Fibroblast of lung (primary cell): ENCODE measurements at regions not wholly inside any gene's neighbourhood (a gene's known extent, or its start where the extent isn't known, plus 50 kb on each side); places are given as distances from the start of the nearest gene placed in this dataset.

ENCODE experiments used
- DNase-seq, 2 donors: peaks; one replicate each; pipeline versions ENCODE4 v3.0.0 to v3.0.0-alpha.2; 2010; ENCODE audit warnings: low read depth in 2 of 2
- H2AFZ ChIP-seq: 2 replicates; pipeline ENCODE4 v1.5.1; 2012; ENCODE audit warnings: low read length, control low read depth, inconsistent platforms
- H3K27ac ChIP-seq: 2 replicates; pipeline ENCODE4 v1.5.1; 2011; ENCODE audit warnings: low read length, control low read depth; ENCODE audit not compliant: insufficient read depth
- H3K27me3 ChIP-seq: 2 replicates; pipeline ENCODE4 v1.5.1; 2011; ENCODE audit warnings: mild to moderate bottlenecking, low read length; ENCODE audit not compliant: control insufficient read depth, insufficient read depth
- H3K36me3 ChIP-seq: 2 replicates; pipeline ENCODE4 v1.5.1; 2011; ENCODE audit warnings: low read length; ENCODE audit not compliant: control insufficient read depth, insufficient read depth
- H3K4me1 ChIP-seq: 2 replicates; pipeline ENCODE4 v1.5.1; 2011; ENCODE audit warnings: low read length; ENCODE audit not compliant: control insufficient read depth, insufficient read depth; ENCODE audit errors: extremely low read depth
- H3K4me2 ChIP-seq: 2 replicates; pipeline ENCODE4 v1.5.1; 2011; ENCODE audit warnings: low read length, control low read depth; ENCODE audit not compliant: insufficient read depth; ENCODE audit errors: extremely low read depth
- H3K4me3 ChIP-seq, 4 experiments: fragments of 200-600 bp in 1 of 4; sonication (generic) in 1 of 4; replicated peaks in 1 of 4; 2 replicates each; pipeline ENCODE4 v1.5.1; 2011 to 2016; ENCODE audit warnings: low read length in 4 of 4, low read depth in 3 of 4, mild to moderate bottlenecking in 3 of 4, control low read depth in 2 of 4, inconsistent platforms in 1 of 4, mixed read lengths in 1 of 4; ENCODE audit not compliant: insufficient read depth in 1 of 4; ENCODE audit errors: control extremely low read depth in 1 of 4
- H3K79me2 ChIP-seq: 2 replicates; pipeline ENCODE4 v1.5.1; 2012; ENCODE audit warnings: mild to moderate bottlenecking, low read length, inconsistent platforms; ENCODE audit not compliant: control insufficient read depth, insufficient read depth
- H3K9ac ChIP-seq: 2 replicates; pipeline ENCODE4 v1.5.1; 2011; ENCODE audit warnings: mild to moderate bottlenecking, low read length, control low read depth; ENCODE audit not compliant: insufficient read depth
- H3K9me3 ChIP-seq: 2 replicates; pipeline ENCODE4 v1.5.1; 2012; ENCODE audit warnings: low read depth, low read length; ENCODE audit not compliant: control insufficient read depth, insufficient read depth
- H4K20me1 ChIP-seq: 2 replicates; pipeline ENCODE4 v1.5.1; 2011; ENCODE audit warnings: low read length; ENCODE audit not compliant: control insufficient read depth, insufficient read depth; ENCODE audit errors: extremely low read depth
- CTCF ChIP-seq, 2 donors: IDR thresholded peaks in 1 of 2; conservative IDR thresholded peaks in 1 of 2; 1 replicate in 1 of 2; 2 replicates in 1 of 2; pipeline ENCODE4 v1.5.1; 2011 to 2012; ENCODE audit warnings: low read length in 2 of 2, control low read depth in 1 of 2, inconsistent platforms in 1 of 2, low read depth in 1 of 2, mild to moderate bottlenecking in 1 of 2
- EZH2 ChIP-seq: IDR thresholded peaks from 2 replicates; pipeline ENCODE4 v1.5.1; 2012; ENCODE audit warnings: low read length, control low read depth, mild to moderate bottlenecking; ENCODE audit errors: missing control alignments

- Histone ChIP-seq H3K4me2 (no peak overlapping the region), H3K9ac (no peak overlapping the region), H3K79me2 (no peaks in the 10 kb centered on the region), H3K9me3 (no peaks in the 10 kb centered on the region), H2AFZ (no peak overlapping the region), H3K27ac (no peak overlapping the region), H3K4me3 (no peak overlapping the region), H4K20me1 (no peaks in the 10 kb centered on the region), H3K4me1 (no peaks in the 10 kb centered on the region), H3K27me3 (no peaks in the 10 kb centered on the region), H3K36me3 (no peaks in the 10 kb centered on the region)
- DNase-seq: no peak
- no peak for TF ChIP-seq EZH2
- TF ChIP-seq CTCF (conservative IDR thresholded peaks at IDR 0.05 in 1 of 2, IDR thresholded peaks at IDR 0.05 in 1 of 2; ENCODE audit: low read depth in 1 of 2, low read length in 2 of 2): no peak
These were observed 330.8 kb upstream of the SPRY2 start for GRCh38 chr13:80671773-80672172.

GRCh38 chr13:80669112-80669511, 328.2 kb upstream of the SPRY2 start:
- DNase-seq: no peak

GRCh38 chr13:80668452-80668851, 327.5 kb upstream of the SPRY2 start:
- no peaks in the 10 kb centered on the region for H3K79me2 ChIP-seq
- no peak for DNase-seq
- H3K27me3 ChIP-seq: no peaks in the 10 kb centered on the region
- TF ChIP-seq CTCF (conservative IDR thresholded peaks at IDR 0.05 in 1 of 2, IDR thresholded peaks at IDR 0.05 in 1 of 2; ENCODE audit: low read depth in 1 of 2, low read length in 2 of 2): no peak
- no peak for TF ChIP-seq EZH2
- H3K4me3 ChIP-seq: no peak overlapping the region
- no peak overlapping the region for H3K4me2 ChIP-seq
- H3K36me3 ChIP-seq: no peaks in the 10 kb centered on the region
- no peak overlapping the region for H3K9ac ChIP-seq
- H3K27ac ChIP-seq: no peak overlapping the region
- no peaks in the 10 kb centered on the region for H4K20me1 ChIP-seq
- no peaks in the 10 kb centered on the region for H3K9me3 ChIP-seq
- H3K4me1 ChIP-seq: no peaks in the 10 kb centered on the region
- H2AFZ ChIP-seq: no peak overlapping the region

More at GRCh38 chr13:80669112-80669511, 328.2 kb upstream of the SPRY2 start:
- TF ChIP-seq CTCF (conservative IDR thresholded peaks at IDR 0.05 in 1 of 2, IDR thresholded peaks at IDR 0.05 in 1 of 2; ENCODE audit: low read depth in 1 of 2, low read length in 2 of 2): no peak
- no peak for TF ChIP-seq EZH2
- H3K27ac ChIP-seq: no peak overlapping the region
- no peaks in the 10 kb centered on the region for H3K9me3 ChIP-seq
- no peak overlapping the region for H2AFZ ChIP-seq
- H4K20me1 ChIP-seq: no peaks in the 10 kb centered on the region
- no peaks in the 10 kb centered on the region for H3K79me2 ChIP-seq
- no peak overlapping the region for H3K9ac ChIP-seq
- no peak overlapping the region for H3K4me2 ChIP-seq
- no peaks in the 10 kb centered on the region for H3K4me1 ChIP-seq
- H3K27me3 ChIP-seq: no peaks in the 10 kb centered on the region
- no peaks in the 10 kb centered on the region for H3K36me3 ChIP-seq
- no peak overlapping the region for H3K4me3 ChIP-seq
